ENCODE measurements at regions not wholly inside any gene's neighbourhood (a gene's known extent, or its start where the extent isn't known, plus 50 kb on each side); places are given as distances from the start of the nearest gene placed in this dataset.
A peak's percentile ranks its signal among the peaks of the same experiment; 100 is the strongest.

DNA sequence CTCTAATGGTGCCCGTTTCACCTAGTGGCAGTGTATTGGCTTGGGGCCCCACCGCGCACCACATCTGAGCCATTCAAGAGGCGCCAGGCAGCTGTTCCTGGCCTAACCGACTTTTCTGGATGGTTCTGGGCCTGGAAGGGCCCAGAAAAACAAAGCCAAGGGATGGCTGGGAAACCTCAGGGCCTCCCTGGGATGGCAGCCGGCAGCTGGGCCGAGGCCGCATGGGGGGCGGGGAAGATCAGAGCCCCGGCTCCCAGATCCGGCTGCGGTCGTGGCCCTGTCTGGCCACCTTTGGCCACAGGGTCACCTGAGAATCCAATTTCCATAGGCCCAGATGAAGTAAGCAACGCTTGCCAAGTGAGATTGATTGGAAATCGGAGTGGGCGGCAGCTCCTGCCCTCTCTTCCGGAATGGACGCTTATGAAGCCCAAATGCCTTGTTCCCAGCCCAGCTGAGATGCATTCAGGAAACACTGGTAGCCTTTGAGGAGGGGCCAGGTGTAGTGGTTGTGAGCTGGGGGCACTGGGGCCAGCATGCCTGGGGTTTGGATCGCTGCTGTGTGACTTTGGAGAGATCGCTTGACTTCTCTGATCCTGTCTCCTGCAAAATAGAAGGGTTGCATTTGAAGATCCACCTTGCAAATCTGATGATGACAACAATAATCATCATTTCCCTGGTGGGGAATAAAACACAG, 163.8 kb upstream of the GSE1 start (continued):
- TF ChIP-seq ZBTB7A (CRISPR knock-in tag; IDR thresholded peaks at IDR 0.05): no peak
- TF ChIP-seq CAMTA2 (CRISPR knock-in tag; IDR thresholded peaks at IDR 0.05; ENCODE audit: borderline replicate concordance): no peak
- TF ChIP-seq PITX1 (CRISPR knock-in tag; IDR thresholded peaks at IDR 0.05): no peak; the same call in 1 of the 2 replicates
- TF ChIP-seq, protein P1, sequence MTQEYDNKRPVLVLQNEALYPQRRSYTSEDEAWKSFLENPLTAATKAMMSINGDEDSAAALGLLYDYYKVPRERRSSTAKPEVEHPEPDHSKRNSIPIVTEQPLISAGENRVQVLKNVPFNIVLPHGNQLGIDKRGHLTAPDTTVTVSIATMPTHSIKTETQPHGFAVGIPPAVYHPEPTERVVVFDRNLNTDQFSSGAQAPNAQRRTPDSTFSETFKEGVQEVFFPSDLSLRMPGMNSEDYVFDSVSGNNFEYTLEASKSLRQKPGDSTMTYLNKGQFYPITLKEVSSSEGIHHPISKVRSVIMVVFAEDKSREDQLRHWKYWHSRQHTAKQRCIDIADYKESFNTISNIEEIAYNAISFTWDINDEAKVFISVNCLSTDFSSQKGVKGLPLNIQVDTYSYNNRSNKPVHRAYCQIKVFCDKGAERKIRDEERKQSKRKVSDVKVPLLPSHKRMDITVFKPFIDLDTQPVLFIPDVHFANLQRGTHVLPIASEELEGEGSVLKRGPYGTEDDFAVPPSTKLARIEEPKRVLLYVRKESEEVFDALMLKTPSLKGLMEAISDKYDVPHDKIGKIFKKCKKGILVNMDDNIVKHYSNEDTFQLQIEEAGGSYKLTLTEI (CRISPR knock-in tag; conservative IDR thresholded peaks at IDR 0.05): no peak
- TF ChIP-seq NKX3-1 (CRISPR knock-in tag; IDR thresholded peaks at IDR 0.05): no peak
- 0 out of 2 replicates have a peak, but pooled peaks have one; percentile 41 for TF ChIP-seq TOPORS (CRISPR knock-in tag; IDR thresholded peaks at IDR 0.05)
- TF ChIP-seq, protein P2, sequence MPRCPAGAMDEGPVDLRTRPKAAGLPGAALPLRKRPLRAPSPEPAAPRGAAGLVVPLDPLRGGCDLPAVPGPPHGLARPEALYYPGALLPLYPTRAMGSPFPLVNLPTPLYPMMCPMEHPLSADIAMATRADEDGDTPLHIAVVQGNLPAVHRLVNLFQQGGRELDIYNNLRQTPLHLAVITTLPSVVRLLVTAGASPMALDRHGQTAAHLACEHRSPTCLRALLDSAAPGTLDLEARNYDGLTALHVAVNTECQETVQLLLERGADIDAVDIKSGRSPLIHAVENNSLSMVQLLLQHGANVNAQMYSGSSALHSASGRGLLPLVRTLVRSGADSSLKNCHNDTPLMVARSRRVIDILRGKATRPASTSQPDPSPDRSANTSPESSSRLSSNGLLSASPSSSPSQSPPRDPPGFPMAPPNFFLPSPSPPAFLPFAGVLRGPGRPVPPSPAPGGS (CRISPR knock-in tag; IDR thresholded peaks at IDR 0.05): no peak
- TF ChIP-seq ZNF292 (CRISPR knock-in tag; IDR thresholded peaks at IDR 0.05; ENCODE audit: borderline replicate concordance, low read depth): peak; percentile 54; the same call in 1 of the 2 replicates

DNA sequence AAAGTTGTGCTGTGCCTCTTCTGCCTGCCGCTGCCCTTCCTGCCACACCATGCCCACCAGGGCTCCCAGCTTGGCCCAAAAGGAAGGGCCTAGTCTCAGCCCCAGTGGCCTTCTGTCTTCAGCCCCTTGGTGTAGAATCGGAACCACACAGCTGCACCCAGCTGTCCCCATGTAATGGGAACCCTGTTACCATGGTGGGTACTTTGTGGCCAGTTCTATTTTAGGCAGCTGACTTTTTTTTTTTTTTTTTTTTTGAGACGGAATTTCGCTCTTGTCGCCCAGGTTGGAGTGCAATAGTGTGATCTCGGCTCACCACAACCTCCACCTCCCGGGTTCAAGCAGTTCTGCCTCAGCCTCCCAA, 163.3 kb upstream of the GSE1 start:
- in situ Hi-C loops (cut with HindIII; ENCODE audit: extremely low pct_ligation_motif_present, low pct_unique_long_range_greater_than_20kb) (no loop called here), intact Hi-C loops (cut with micrococcal nuclease; ENCODE audit: unreplicated experiment) (loop anchor here (1.0 to 5.0 kb wide), 4 partner anchors 16 to 161 kb away; no protein-coding TSS in a partner anchor)
- FAIRE-seq: no peak
- Histone ChIP-seq H3K27me3 (ENCODE audit: control insufficient read depth in 1 of 2, insufficient read depth in 2 of 2, low read length in 2 of 2) (peaks cover 3 to 57% of the 10 kb centered on the region in 2 experiments), H3K4me1 (ENCODE audit: insufficient read depth, low read length) (peaks cover 50% of the 10 kb centered on the region), H3K36me3 (replicated peaks in 1 of 2; ENCODE audit: control insufficient read depth in 1 of 2, insufficient read depth in 2 of 2, low read length in 2 of 2) (no peaks in the 10 kb centered on the region), H2AFZ (ENCODE audit: low read length) (no peak overlapping the region), H3K27ac (ENCODE audit: extremely low read length, insufficient read depth, low read length) (peak overlapping the region; percentile 68), H4K20me1 (ENCODE audit: insufficient read depth, low read length) (peaks cover 9% of the 10 kb centered on the region; the same call in 1 of the 2 replicates), H3K4me2 (ENCODE audit: low read depth, low read length) (peak overlapping the region; percentile 85), H3K9me3 (ENCODE audit: low read length) (no peaks in the 10 kb centered on the region), H3K4me3 (replicated peaks in 1 of 3; ENCODE audit: insufficient read depth in 1 of 3, low read depth in 2 of 3, low read length in 3 of 3) (no peak overlapping the region), H3K79me2 (ENCODE audit: insufficient read depth, low read length) (no peaks in the 10 kb centered on the region), H3K9ac (ENCODE audit: insufficient read depth, low read depth, low read length) (no peak overlapping the region)
- no peak for DNase-seq (ENCODE audit: low spot score)
- POLR2A ChIA-PET: interaction anchor here (1.0 to 1.7 kb wide), 4 partner anchors 12 to 85 kb away, joined by 3 to 6 read pairs (median 4); no protein-coding TSS in a partner anchor
- CTCF ChIA-PET (ENCODE audit: low intra/inter-chr PET ratio, low total read pairs): no interaction called here
- TF ChIP-seq ZNF768 (CRISPR knock-in tag; IDR thresholded peaks at IDR 0.05) (peak; percentile 73; the same call in 1 of the 2 replicates), MED13 (CRISPR knock-in tag; IDR thresholded peaks at IDR 0.05) (no peak), HOXA9 (CRISPR knock-in tag; IDR thresholded peaks at IDR 0.05; ENCODE audit: borderline replicate concordance) (0 out of 2 replicates have a peak, but pooled peaks have one; percentile 4)
- TF ChIP-seq, protein P3, sequence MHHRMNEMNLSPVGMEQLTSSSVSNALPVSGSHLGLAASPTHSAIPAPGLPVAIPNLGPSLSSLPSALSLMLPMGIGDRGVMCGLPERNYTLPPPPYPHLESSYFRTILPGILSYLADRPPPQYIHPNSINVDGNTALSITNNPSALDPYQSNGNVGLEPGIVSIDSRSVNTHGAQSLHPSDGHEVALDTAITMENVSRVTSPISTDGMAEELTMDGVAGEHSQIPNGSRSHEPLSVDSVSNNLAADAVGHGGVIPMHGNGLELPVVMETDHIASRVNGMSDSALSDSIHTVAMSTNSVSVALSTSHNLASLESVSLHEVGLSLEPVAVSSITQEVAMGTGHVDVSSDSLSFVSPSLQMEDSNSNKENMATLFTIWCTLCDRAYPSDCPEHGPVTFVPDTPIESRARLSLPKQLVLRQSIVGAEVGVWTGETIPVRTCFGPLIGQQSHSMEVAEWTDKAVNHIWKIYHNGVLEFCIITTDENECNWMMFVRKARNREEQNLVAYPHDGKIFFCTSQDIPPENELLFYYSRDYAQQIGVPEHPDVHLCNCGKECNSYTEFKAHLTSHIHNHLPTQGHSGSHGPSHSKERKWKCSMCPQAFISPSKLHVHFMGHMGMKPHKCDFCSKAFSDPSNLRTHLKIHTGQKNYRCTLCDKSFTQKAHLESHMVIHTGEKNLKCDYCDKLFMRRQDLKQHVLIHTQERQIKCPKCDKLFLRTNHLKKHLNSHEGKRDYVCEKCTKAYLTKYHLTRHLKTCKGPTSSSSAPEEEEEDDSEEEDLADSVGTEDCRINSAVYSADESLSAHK (CRISPR knock-in tag; IDR thresholded peaks at IDR 0.05; ENCODE audit: borderline replicate concordance): no peak
- no TSS peak for BruUV-seq (replicated peaks)
- no peak for ATAC-seq
- WGBS (ENCODE audit: low lambda C conversion rate): 89% methylated on average over 7 of the region's 7 CpGs
